Gastroesophageal sphincter (tissue), 3 donors: ENCODE measurements at regions not wholly inside any gene's neighbourhood (a gene's known extent, or its start where the extent isn't known, plus 50 kb on each side); places are given as distances from the start of the nearest gene placed in this dataset.

Experiments
- CTCF ChIP-seq, 4 experiments: fragments of 200-600 bp in 2 of 4; fragments of 450-650 bp in 2 of 4; sonication (generic) in 1 of 4; IDR thresholded peaks; one replicate each; pipeline ENCODE4 v1.5.1; 2017 to 2019; ENCODE audit warnings: antibody characterized with exemption in 4 of 4, mild to moderate bottlenecking in 2 of 4, moderate library complexity in 2 of 4
- EP300 ChIP-seq: sonication (generic); formaldehyde crosslinking; IDR thresholded peaks from one replicate; pipeline ENCODE4 v1.6.1; 2017; ENCODE audit warnings: antibody characterized with exemption, mild to moderate bottlenecking

DNA sequence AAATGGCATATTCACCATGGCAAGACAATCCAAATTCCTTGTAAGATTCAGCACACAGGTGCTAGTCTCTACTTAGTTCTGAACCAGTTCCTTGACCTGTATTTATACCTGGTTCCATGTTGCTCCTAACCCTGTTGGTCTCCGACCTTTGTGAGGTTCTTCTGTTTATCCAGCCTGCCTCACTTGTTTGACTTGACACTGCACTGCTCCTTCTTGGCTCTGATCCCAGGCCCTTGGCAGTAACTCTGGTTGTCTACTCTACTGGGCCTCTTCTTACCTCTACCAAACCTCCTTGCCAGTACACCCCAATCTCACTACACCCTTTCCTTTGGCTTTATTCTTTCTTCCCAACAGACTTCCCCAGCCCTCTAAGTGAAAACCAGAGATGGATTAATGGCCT, 419.4 kb upstream of the USP24 start:
- TF ChIP-seq CTCF (IDR thresholded peaks at IDR 0.05) (no peak), EP300 (no peak)
